ENCODE measurements at regions not wholly inside any gene's neighbourhood (a gene's known extent, or its start where the extent isn't known, plus 50 kb on each side); places are given as distances from the start of the nearest gene placed in this dataset.

GRCh38 chr4:83660578-83660977, 124.7 kb downstream of the GPAT3 start:
- H3K27ac ChIP-seq (ENCODE audit: low read depth, low read length), result no peak overlapping the region
- H3K9me3 ChIP-seq (ENCODE audit: insufficient read depth, low read depth, low read length), result no peaks in the 10 kb centered on the region
- no peaks in the 10 kb centered on the region for H3K36me3 ChIP-seq (ENCODE audit: insufficient read depth, low read length)
- WGBS, result 82% methylated on average over 1 of the region's 2 CpGs
- H3K27me3 ChIP-seq (ENCODE audit: insufficient read depth, low read length), result no peaks in the 10 kb centered on the region
- no peak overlapping the region for H3K4me3 ChIP-seq (ENCODE audit: low read length)
- H3K9ac ChIP-seq (ENCODE audit: low read depth, low read length), result no peak overlapping the region
- H3K4me1 ChIP-seq (ENCODE audit: insufficient read depth, low read length), result peaks cover 27% of the 10 kb centered on the region

GRCh38 chr4:83658806-83659205, 122.9 kb downstream of the GPAT3 start:
- WGBS, result 72% methylated on average over 7 of the region's 7 CpGs
- no peak overlapping the region for H3K4me3 ChIP-seq (ENCODE audit: low read length)
- no peaks in the 10 kb centered on the region for H3K27me3 ChIP-seq (ENCODE audit: insufficient read depth, low read length)
- no peak overlapping the region for H3K27ac ChIP-seq (ENCODE audit: low read depth, low read length)
- H3K4me1 ChIP-seq (ENCODE audit: insufficient read depth, low read length), result peaks cover 21% of the 10 kb centered on the region
- H3K36me3 ChIP-seq (ENCODE audit: insufficient read depth, low read length), result no peaks in the 10 kb centered on the region
- H3K9me3 ChIP-seq (ENCODE audit: insufficient read depth, low read depth, low read length), result no peaks in the 10 kb centered on the region
- no peak overlapping the region for H3K9ac ChIP-seq (ENCODE audit: low read depth, low read length)

- Histone ChIP-seq H3K4me1 (ENCODE audit: insufficient read depth, low read length) (peaks cover 20% of the 10 kb centered on the region), H3K36me3 (ENCODE audit: insufficient read depth, low read length) (no peaks in the 10 kb centered on the region), H3K4me3 (ENCODE audit: low read length) (no peak overlapping the region), H3K27ac (ENCODE audit: low read depth, low read length) (no peak overlapping the region), H3K9me3 (ENCODE audit: insufficient read depth, low read depth, low read length) (no peaks in the 10 kb centered on the region), H3K9ac (ENCODE audit: low read depth, low read length) (no peak overlapping the region), H3K27me3 (ENCODE audit: insufficient read depth, low read length) (no peaks in the 10 kb centered on the region)
- 50% methylated on average over 2 of the region's 2 CpGs for WGBS
Observed at GRCh38 chr4:83657336-83657735, 121.4 kb downstream of the GPAT3 start.
